Fibroblast of skin of back (primary cell): ENCODE measurements at regions not wholly inside any gene's neighbourhood (a gene's known extent, or its start where the extent isn't known, plus 50 kb on each side); places are given as distances from the start of the nearest gene placed in this dataset.

Source experiments
- DNase-seq: peaks from one replicate; pipeline ENCODE4 v3.0.0-alpha.2; 2013

- no peak for DNase-seq
Observed at GRCh38 chr4:140316799-140317198, 56.6 kb upstream of the SCOC start.

- DNase-seq = no peak
Observed at GRCh38 chr4:140315970-140316369, 57.5 kb upstream of the SCOC start.

- DNase-seq = no peak
Observed at GRCh38 chr4:140315438-140315837, 58.0 kb upstream of the SCOC start.

GRCh38 chr4:140315019-140315418 lies 58.4 kb upstream of the SCOC start:
- no peak for DNase-seq

- DNase-seq = no peak
Observed at GRCh38 chr4:140312100-140312499, 61.3 kb upstream of the SCOC start.

- DNase-seq = peak; percentile 61
Observed at GRCh38 chr4:140311257-140311835, 62.1 kb upstream of the SCOC start.

GRCh38 chr4:140309124-140309870 lies 64.1 kb upstream of the SCOC start:
- DNase-seq = peak; percentile 86

GRCh38 chr4:140308366-140309123 lies 64.9 kb upstream of the SCOC start:
- DNase-seq = peak; percentile 89

- DNase-seq = no peak
Observed at GRCh38 chr4:140305053-140305452, 68.4 kb upstream of the SCOC start.

GRCh38 chr4:140304346-140304745 lies 69.1 kb upstream of the SCOC start:
- no peak for DNase-seq

- DNase-seq = no peak
Observed at GRCh38 chr4:140302151-140302859, 71.1 kb upstream of the SCOC start.

- peak; percentile 72 for DNase-seq
Observed at GRCh38 chr4:140300271-140300970, 73.0 kb upstream of the SCOC start.

GRCh38 chr4:140298001-140298400 lies 75.4 kb upstream of the SCOC start:
- DNase-seq = no peak

GRCh38 chr4:140297221-140297570 lies 76.2 kb upstream of the SCOC start:
- DNase-seq = no peak

GRCh38 chr4:140296335-140297220 lies 76.9 kb upstream of the SCOC start:
- DNase-seq = peak; percentile 88

- DNase-seq = no peak
Observed at GRCh38 chr4:140293979-140294378, 79.5 kb upstream of the SCOC start.

GRCh38 chr4:140291259-140291658 lies 82.2 kb upstream of the SCOC start:
- DNase-seq = peak; percentile 20

- DNase-seq = no peak
Observed at GRCh38 chr4:140289486-140289885, 84.0 kb upstream of the SCOC start.

GRCh38 chr4:140286456-140286855 lies 87.0 kb upstream of the SCOC start:
- no peak for DNase-seq

- no peak for DNase-seq
Observed at GRCh38 chr4:140284456-140284855, 89.0 kb upstream of the SCOC start.

GRCh38 chr4:140281828-140282552 lies 91.5 kb upstream of the SCOC start:
- no peak for DNase-seq
